ENCODE measurements at regions not wholly inside any gene's neighbourhood (a gene's known extent, or its start where the extent isn't known, plus 50 kb on each side); places are given as distances from the start of the nearest gene placed in this dataset.

DNA sequence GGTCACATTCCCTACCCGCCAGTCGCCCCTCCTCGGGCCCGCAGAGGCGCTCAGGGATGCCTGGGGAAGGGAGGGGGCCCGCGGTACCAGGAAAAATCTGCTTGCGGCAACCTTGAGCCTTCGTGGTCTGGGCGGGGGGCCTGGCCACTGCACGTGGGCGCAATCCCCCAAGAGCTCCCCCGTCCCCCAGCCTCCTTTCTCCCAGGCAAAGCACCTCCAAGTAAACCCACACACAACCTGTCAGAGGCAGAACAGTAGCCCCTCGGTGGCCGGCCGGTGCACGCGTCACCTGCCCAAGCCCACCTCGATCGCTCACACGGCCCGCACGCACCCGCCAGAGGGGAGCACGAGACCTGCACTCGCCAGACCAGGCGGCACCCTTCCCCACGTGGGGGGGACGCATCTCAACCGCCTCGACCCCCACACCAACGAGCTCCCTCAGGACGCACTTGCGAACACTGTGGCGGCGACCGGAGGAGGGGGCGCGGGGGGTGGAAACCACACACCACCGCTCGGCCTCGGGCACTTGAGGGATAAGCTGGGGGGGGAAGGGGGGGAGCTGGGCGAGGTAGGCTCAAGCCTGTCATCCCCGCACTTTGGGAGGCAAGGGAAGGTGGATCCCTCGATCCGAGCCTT, 1955.7 kb upstream of the DEFB115 start:
- no peak for TF ChIP-seq EZH2 (IDR thresholded peaks at IDR 0.05; ENCODE audit: insufficient read depth, poor library complexity, severe bottlenecking)
- TF ChIP-seq EZH2phosphoT487 (IDR thresholded peaks at IDR 0.05; ENCODE audit: insufficient read depth, low read depth), result no peak
